KMS-11 (cell line): ENCODE measurements at regions not wholly inside any gene's neighbourhood (a gene's known extent, or its start where the extent isn't known, plus 50 kb on each side); places are given as distances from the start of the nearest gene placed in this dataset.
"Not testable (repeated sequence)": the region's sequence is repeated elsewhere in the genome, so short reads cannot be mapped to it uniquely, and the experiment has no call there.

Experiments
- H2AFZ ChIP-seq: fragments of 200-600 bp; sonication (generic); 2 replicates; pipeline ENCODE4 v1.6.1; 2016; ENCODE audit warnings: antibody characterized with exemption, mixed run types, low read depth
- H3K27ac ChIP-seq: fragments of 200-600 bp; sonication (generic); 2 replicates; pipeline ENCODE4 v1.6.1; 2016; ENCODE audit warnings: mild to moderate bottlenecking, mixed run types
- H3K27me3 ChIP-seq: fragments of 200-600 bp; sonication (generic); 2 replicates; pipeline ENCODE4 v1.6.1; 2017; ENCODE audit warnings: mild to moderate bottlenecking, low read depth, mixed run types, moderate library complexity; ENCODE audit not compliant: insufficient read depth
- H3K36me3 ChIP-seq: fragments of 200-600 bp; sonication (generic); 2 replicates; pipeline ENCODE4 v1.6.1; 2017; ENCODE audit warnings: mild to moderate bottlenecking, mixed run types; ENCODE audit not compliant: insufficient read depth
- H3K4me1 ChIP-seq: fragments of 200-600 bp; sonication (generic); 2 replicates; pipeline ENCODE4 v1.6.1; 2016; ENCODE audit warnings: mild to moderate bottlenecking, low read depth, mixed run types; ENCODE audit not compliant: poor library complexity, severe bottlenecking
- H3K4me2 ChIP-seq: fragments of 200-600 bp; sonication (generic); 2 replicates; pipeline ENCODE4 v1.7.0; 2016; ENCODE audit warnings: mild to moderate bottlenecking, mixed run types
- H3K4me3 ChIP-seq: fragments of 200-600 bp; sonication (generic); IDR thresholded peaks from 2 replicates; pipeline ENCODE4 v1.6.1; 2017; ENCODE audit warnings: low read depth, low read length, mixed read lengths; ENCODE audit not compliant: insufficient read depth
- H3K79me2 ChIP-seq: fragments of 200-600 bp; sonication (generic); 2 replicates; pipeline ENCODE4 v1.6.1; 2016; ENCODE audit warnings: low read depth, mixed run types; ENCODE audit not compliant: insufficient read depth
- H3K9ac ChIP-seq: fragments of 200-600 bp; sonication (generic); 2 replicates; pipeline ENCODE4 v1.6.1; 2016; ENCODE audit warnings: mild to moderate bottlenecking, mixed run types
- H4K20me1 ChIP-seq: fragments of 200-600 bp; sonication (generic); 2 replicates; pipeline ENCODE4 v1.6.1; 2016; ENCODE audit warnings: mild to moderate bottlenecking, mixed run types; ENCODE audit not compliant: insufficient read depth

DNA sequence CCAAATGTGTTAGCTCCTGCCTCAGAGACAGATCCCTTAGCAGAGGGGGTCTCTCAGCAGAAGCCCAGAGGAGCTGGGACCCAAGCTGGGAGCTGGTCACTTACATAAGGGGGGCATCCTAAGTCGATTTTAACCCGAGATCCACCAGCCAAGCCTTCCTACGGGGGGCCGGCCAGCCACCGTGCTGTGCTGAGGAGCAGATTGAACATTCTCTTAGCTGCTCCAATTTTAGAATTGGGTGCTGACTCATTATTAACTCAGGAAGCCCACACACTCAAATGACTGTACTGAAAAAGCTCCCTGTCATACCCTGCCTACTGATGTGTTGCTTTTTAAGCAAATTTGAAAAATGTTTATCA, 373.0 kb downstream of the BCL2L11 start:
- not testable (repeated sequence) for H4K20me1 ChIP-seq, H3K4me1 ChIP-seq, H3K27me3 ChIP-seq, H2AFZ ChIP-seq, H3K36me3 ChIP-seq, H3K4me3 ChIP-seq
- Histone ChIP-seq H3K4me2 (peak overlapping the region; percentile 45; the same call in 1 of the 2 replicates), H3K27ac (peak overlapping the region; percentile 85), H3K79me2 (peaks cover 11% of the 10 kb centered on the region; the same call in 1 of the 2 replicates), H3K9ac (peak overlapping the region; percentile 82; the same call in 1 of the 2 replicates)

DNA sequence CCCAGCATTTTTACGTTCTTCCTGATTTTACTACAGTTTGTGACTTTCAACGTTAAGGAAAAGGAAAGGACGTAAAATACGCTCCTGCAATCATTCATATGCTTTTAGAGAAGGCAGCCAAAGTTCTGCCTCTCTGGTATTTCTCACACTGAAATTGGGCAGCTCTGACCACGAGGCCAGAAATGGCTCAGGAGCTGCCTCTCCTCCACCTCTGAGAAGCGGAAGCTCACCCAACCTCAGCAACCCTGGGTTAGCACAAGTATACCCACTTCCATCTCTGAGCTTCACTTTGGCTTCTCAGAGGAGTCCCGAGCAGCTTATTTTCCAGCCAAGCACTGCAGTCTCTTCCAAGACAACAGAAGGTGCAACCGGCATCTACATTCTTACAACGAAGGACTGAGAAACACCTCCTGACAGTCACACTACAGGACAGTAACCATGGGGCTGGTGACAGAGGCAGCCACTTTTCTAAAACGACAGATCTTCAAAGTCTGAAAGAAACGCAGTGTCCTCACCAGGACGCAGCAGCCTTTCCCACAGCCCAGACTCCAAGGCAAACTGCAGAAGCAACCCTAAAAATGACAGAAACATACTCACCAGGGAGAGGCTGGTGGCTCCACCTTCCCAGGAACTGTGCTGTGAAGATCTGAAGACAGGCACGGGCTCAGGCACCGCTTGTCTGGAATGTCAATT, 373.7 kb downstream of the BCL2L11 start:
- Histone ChIP-seq H3K9ac (peak overlapping the region; percentile 82), H3K27ac (peak overlapping the region; percentile 85), H3K4me2 (peak overlapping the region; percentile 29; the same call in 1 of the 2 replicates), H3K79me2 (peaks cover 11% of the 10 kb centered on the region; the same call in 1 of the 2 replicates)
- H3K27me3 ChIP-seq, H4K20me1 ChIP-seq, H3K4me1 ChIP-seq, H2AFZ ChIP-seq, H3K36me3 ChIP-seq, H3K4me3 ChIP-seq: not testable (repeated sequence)

DNA sequence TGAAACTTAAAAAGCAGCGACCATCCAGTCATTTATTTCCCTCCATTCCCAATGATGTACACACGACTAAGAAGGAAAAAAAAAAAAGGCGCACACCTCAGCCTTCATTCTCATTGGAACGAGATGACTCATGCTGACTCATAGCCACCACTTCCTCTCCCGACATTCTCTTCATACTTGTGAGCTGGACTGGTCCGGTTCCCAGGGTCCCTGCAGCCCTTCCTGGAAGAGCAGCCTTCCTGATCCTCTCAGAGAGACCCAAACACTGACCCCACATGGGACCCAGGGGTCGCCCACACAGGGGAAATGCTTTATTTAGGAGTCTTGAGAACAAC, 374.2 kb downstream of the BCL2L11 start:
- H3K27me3 ChIP-seq, H3K36me3 ChIP-seq, H3K4me1 ChIP-seq, H3K4me2 ChIP-seq, H3K4me3 ChIP-seq, H2AFZ ChIP-seq, H4K20me1 ChIP-seq: not testable (repeated sequence)
- Histone ChIP-seq H3K9ac (peak overlapping the region; percentile 82), H3K27ac (peak overlapping the region; percentile 85), H3K79me2 (peaks cover 11% of the 10 kb centered on the region; the same call in 1 of the 2 replicates)

DNA sequence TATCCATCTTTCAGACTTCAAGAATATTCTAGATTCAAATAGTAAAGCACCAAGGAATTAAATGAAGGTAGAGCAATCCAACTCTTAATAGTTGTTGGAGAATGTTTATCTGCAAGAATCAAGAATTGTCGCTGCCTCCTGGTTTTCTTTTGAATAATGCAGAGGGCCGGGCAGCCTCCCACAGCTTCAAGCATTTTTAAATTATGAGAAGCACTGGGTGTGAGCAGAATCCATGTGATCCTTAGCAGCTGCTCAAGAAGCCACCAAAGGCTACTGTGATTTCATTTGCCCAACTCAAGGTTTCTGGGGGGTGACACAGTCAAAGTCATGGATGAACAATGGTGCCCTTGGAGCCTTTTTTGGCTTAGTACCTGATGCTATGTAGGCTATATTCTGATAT, 374.9 kb downstream of the BCL2L11 start:
- not testable (repeated sequence) for H3K36me3 ChIP-seq, H2AFZ ChIP-seq, H4K20me1 ChIP-seq, H3K9ac ChIP-seq, H3K4me1 ChIP-seq, H3K27me3 ChIP-seq, H3K4me3 ChIP-seq, H3K27ac ChIP-seq
- H3K79me2 ChIP-seq = peaks cover 11% of the 10 kb centered on the region; the same call in 1 of the 2 replicates
- H3K4me2 ChIP-seq = peak overlapping the region; percentile 17; the same call in 1 of the 2 replicates

DNA sequence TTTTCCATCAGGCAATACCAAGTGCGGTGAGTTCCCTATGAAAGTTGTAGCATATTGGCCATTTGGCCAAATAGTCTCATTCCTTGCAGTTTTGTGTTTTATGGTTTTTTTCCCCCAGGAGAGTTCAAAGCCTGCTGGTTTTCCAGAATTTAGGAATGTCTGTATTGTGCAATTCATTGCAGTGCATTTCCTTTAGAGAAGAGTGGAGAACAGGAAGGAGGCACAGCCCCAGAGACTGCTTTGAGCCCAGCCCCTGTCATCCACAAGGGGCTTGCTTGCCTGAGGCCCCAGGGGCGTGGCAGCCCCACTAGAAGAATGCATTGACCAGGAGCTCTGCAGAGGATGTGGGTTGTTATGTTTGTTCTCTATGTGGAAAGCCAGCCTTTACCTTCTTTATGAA, 375.5 kb downstream of the BCL2L11 start:
- H3K4me2 ChIP-seq, H3K27ac ChIP-seq, H3K9ac ChIP-seq, H3K4me3 ChIP-seq, H4K20me1 ChIP-seq, H3K36me3 ChIP-seq, H3K27me3 ChIP-seq, H2AFZ ChIP-seq, H3K4me1 ChIP-seq: not testable (repeated sequence)
- peaks cover 11% of the 10 kb centered on the region; the same call in 1 of the 2 replicates for H3K79me2 ChIP-seq

DNA sequence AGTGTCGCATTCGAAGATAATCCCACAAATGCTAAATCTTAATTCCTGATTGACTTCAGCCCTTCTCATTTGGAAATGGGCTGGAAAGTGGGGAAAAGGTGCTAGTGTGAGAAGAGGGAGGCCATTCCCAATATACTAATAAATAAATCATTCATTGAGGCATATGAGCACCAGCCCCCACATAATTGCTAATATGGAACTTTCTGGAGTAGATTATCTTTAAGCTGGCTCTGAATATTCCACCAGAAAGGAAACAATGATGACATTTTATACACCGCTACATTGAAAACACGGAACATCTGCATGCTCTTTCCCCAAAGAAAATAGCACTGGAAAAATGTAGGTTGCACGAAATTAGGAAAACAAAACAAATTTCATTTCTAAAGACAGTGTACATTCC, 376.1 kb downstream of the BCL2L11 start:
- not testable (repeated sequence) for H3K4me1 ChIP-seq, H3K36me3 ChIP-seq, H4K20me1 ChIP-seq, H3K79me2 ChIP-seq, H3K4me3 ChIP-seq, H2AFZ ChIP-seq, H3K4me2 ChIP-seq, H3K27me3 ChIP-seq, H3K27ac ChIP-seq, H3K9ac ChIP-seq

DNA sequence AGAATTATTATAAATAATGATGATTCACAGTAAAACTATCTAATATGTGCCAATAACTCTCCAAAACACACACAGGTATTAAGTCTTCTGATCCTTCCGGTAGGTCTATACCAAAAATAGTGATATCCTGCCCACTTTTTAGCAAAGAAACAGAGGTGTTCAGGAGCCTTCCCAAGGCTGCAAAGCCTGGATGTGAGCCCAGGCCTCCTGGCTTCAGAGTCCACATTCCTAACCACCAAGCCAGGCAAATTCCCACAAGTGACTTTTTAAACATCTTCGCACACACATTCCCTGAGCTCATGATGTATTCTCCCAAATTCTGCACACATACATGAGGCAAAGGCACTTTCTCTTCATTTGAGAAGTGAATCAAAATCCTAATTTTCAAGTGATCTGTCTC, 376.6 kb downstream of the BCL2L11 start:
- H3K36me3 ChIP-seq, H3K4me2 ChIP-seq, H3K4me3 ChIP-seq, H3K4me1 ChIP-seq, H3K27ac ChIP-seq, H3K79me2 ChIP-seq, H4K20me1 ChIP-seq, H2AFZ ChIP-seq, H3K27me3 ChIP-seq, H3K9ac ChIP-seq: not testable (repeated sequence)

DNA sequence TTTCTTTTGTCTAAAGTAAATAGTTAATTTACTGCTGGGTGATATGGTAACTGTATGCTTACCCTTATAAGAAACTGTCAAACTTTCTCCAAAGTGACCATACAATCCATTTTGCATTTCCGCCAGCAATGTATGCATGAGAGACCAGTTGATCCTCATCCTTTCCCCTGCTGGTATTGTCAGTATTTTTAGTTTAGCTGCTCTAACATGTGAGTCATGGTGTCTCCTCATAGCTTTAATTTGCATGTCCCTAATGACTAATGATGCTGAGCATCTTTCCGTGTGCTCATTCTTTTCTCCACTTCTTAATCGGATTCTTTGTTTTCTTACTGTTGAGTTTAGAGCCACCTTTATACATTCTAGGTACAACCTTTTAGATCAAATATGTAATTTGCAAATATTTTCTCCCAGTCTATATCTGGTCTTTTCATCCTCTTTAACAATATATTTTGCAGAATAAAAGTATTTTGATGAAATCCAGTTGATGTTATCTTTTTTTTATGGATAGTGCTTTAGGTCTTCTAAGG, 379.9 kb downstream of the BCL2L11 start:
- not testable (repeated sequence) for H3K27ac ChIP-seq, H3K4me3 ChIP-seq, H3K4me1 ChIP-seq, H3K27me3 ChIP-seq, H3K36me3 ChIP-seq, H3K4me2 ChIP-seq, H4K20me1 ChIP-seq, H2AFZ ChIP-seq, H3K9ac ChIP-seq, H3K79me2 ChIP-seq

DNA sequence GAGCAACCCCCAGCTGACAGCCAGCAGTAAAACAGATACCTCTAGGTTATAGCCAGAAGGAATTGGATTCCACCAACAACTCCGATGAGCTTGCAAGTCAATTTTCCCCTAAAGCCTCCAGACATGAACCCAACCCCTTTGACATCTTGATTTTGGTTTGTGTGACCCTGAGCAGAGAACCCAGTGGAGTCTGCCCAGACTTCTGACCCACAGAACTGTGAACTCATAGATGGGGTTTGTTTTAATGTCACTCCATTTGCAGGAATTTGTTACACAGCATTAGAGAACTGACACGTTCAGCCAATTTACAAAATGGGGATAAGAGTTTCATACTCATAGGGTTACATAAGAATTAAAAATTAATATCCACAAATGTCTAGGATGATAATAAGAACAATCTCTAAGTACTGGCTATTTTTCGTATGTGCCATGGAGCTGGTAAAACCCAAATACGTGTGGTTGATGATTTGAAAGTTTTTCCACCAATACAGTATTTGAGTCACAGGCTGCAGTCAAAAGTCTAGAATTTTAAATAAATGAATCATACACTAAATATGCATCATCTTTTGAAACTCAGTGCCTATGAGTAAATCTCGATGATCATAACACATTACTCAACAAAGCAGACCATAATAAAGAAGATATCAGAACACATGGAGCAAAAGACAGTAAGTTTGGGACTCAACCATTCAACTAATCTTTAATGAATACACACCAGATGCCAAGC, 380.0 kb downstream of the ANAPC1 start:
- H2AFZ ChIP-seq, H3K4me1 ChIP-seq, H3K4me2 ChIP-seq, H3K9ac ChIP-seq, H3K36me3 ChIP-seq, H4K20me1 ChIP-seq, H3K27ac ChIP-seq, H3K4me3 ChIP-seq, H3K79me2 ChIP-seq, H3K27me3 ChIP-seq: not testable (repeated sequence)

DNA sequence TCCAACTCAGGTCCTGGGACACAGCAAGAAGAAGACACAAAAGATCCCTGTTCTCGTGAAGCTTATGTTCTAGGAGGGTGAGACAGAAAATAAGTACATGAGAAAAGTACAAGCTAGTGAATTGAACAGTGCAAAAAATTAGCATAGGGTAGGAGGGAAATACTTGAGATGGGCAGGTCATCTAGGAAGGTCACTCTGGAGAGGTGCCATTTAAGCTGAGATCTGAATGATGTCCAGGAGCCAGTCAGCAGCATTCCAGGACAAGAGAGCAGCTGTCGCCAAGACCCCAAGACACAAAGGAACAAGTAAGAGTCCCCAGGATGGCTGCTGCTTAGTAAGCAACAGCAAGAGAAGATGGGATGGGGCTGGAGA, 379.4 kb downstream of the ANAPC1 start:
- not testable (repeated sequence) for H4K20me1 ChIP-seq, H3K27ac ChIP-seq, H3K79me2 ChIP-seq, H3K4me3 ChIP-seq, H3K36me3 ChIP-seq, H3K27me3 ChIP-seq, H3K4me1 ChIP-seq, H3K9ac ChIP-seq, H3K4me2 ChIP-seq, H2AFZ ChIP-seq
